ENCODE measurements at regions not wholly inside any gene's neighbourhood (a gene's known extent, or its start where the extent isn't known, plus 50 kb on each side); places are given as distances from the start of the nearest gene placed in this dataset.

- DNase-seq (ENCODE audit: insufficient read length, low spot score): no peak
- no peak for TF ChIP-seq POLR2A (IDR thresholded peaks at IDR 0.05; ENCODE audit: low read depth, low read length)
- FAIRE-seq: no peak
These were observed 91.5 kb upstream of the PROK2 start for GRCh38 chr3:71876135-71877105.

GRCh38 chr3:71875461-71875947, 90.6 kb upstream of the PROK2 start:
- TF ChIP-seq POLR2A (IDR thresholded peaks at IDR 0.05; ENCODE audit: low read depth, low read length): no peak
- no peak for FAIRE-seq
- peak; percentile 57 for DNase-seq (ENCODE audit: insufficient read length, low spot score)

GRCh38 chr3:71874618-71875017, 89.7 kb upstream of the PROK2 start:
- FAIRE-seq (no peak), DNase-seq (ENCODE audit: insufficient read length, low spot score) (no peak)
- no peak for TF ChIP-seq POLR2A (IDR thresholded peaks at IDR 0.05; ENCODE audit: low read depth, low read length)

- DNase-seq (ENCODE audit: insufficient read length, low spot score) (no peak), FAIRE-seq (no peak)
- no peak for TF ChIP-seq POLR2A (IDR thresholded peaks at IDR 0.05; ENCODE audit: low read depth, low read length)
These were observed 88.2 kb upstream of the PROK2 start for GRCh38 chr3:71873093-71873611.

- DNase-seq (ENCODE audit: insufficient read length, low spot score) (no peak), FAIRE-seq (no peak)
- TF ChIP-seq POLR2A (IDR thresholded peaks at IDR 0.05; ENCODE audit: low read depth, low read length): no peak
These were observed 87.3 kb upstream of the PROK2 start for GRCh38 chr3:71872256-71872655.

- no peak for TF ChIP-seq POLR2A (IDR thresholded peaks at IDR 0.05; ENCODE audit: low read depth, low read length)
- no peak for FAIRE-seq
- DNase-seq (ENCODE audit: insufficient read length, low spot score): no peak
These were observed 86.1 kb upstream of the PROK2 start for GRCh38 chr3:71870966-71871512.

GRCh38 chr3:71868876-71869275, 83.9 kb upstream of the PROK2 start:
- DNase-seq (ENCODE audit: insufficient read length, low spot score) (no peak), FAIRE-seq (no peak)
- TF ChIP-seq POLR2A (IDR thresholded peaks at IDR 0.05; ENCODE audit: low read depth, low read length): no peak

- TF ChIP-seq POLR2A (IDR thresholded peaks at IDR 0.05; ENCODE audit: low read depth, low read length): no peak
- DNase-seq (ENCODE audit: insufficient read length, low spot score): no peak
- FAIRE-seq: no peak
These were observed 80.8 kb upstream of the PROK2 start for GRCh38 chr3:71865727-71866126.

GRCh38 chr3:71863563-71864190, 78.7 kb upstream of the PROK2 start:
- DNase-seq (ENCODE audit: insufficient read length, low spot score): no peak
- no peak for FAIRE-seq
- no peak for TF ChIP-seq POLR2A (IDR thresholded peaks at IDR 0.05; ENCODE audit: low read depth, low read length)

- FAIRE-seq (no peak), DNase-seq (ENCODE audit: insufficient read length, low spot score) (no peak)
- TF ChIP-seq POLR2A (IDR thresholded peaks at IDR 0.05; ENCODE audit: low read depth, low read length): no peak
These were observed 77.6 kb upstream of the PROK2 start for GRCh38 chr3:71862371-71863140.

- no peak for TF ChIP-seq POLR2A (IDR thresholded peaks at IDR 0.05; ENCODE audit: low read depth, low read length)
- no peak for FAIRE-seq
- no peak for DNase-seq (ENCODE audit: insufficient read length, low spot score)
These were observed 74.2 kb upstream of the PROK2 start for GRCh38 chr3:71859123-71859519.

- DNase-seq (ENCODE audit: insufficient read length, low spot score) (no peak), FAIRE-seq (no peak)
- no peak for TF ChIP-seq POLR2A (IDR thresholded peaks at IDR 0.05; ENCODE audit: low read depth, low read length)
These were observed 73.7 kb upstream of the PROK2 start for GRCh38 chr3:71858503-71859122.

- TF ChIP-seq POLR2A (IDR thresholded peaks at IDR 0.05; ENCODE audit: low read depth, low read length): no peak
These were observed 73.0 kb upstream of the PROK2 start for GRCh38 chr3:71857956-71858355.

More at GRCh38 chr3:71857956-71858355, 73.0 kb upstream of the PROK2 start:
- DNase-seq (ENCODE audit: insufficient read length, low spot score) (no peak), FAIRE-seq (no peak)

Measured in H54 (cell line).